Fibroblast of upper back skin (primary cell): ENCODE measurements at regions not wholly inside any gene's neighbourhood (a gene's known extent, or its start where the extent isn't known, plus 50 kb on each side); places are given as distances from the start of the nearest gene placed in this dataset.

ENCODE experiments used
- DNase-seq: peaks from one replicate; pipeline ENCODE4 v3.0.0-alpha.2; 2013

DNA sequence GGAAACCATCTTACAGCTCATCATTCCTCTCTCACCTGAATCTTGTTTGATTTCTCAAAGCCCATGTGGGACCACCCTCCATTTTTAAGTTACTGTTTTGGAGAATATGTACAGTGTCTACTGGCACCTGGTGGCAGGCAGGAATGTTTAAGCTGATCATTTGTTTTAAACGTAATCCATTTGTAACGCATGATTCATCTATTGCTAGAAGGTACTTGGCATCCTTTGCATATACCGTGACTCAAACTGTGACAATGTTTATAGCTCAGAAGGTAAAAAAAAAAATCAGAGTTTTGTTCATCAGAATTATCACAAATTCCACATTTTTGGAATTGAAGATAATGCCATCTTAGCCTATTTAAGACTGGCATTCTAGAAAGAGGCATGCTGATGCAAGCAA is 1007.5 kb upstream of the EEF2KMT start:
- peak; percentile 18 for DNase-seq

DNA sequence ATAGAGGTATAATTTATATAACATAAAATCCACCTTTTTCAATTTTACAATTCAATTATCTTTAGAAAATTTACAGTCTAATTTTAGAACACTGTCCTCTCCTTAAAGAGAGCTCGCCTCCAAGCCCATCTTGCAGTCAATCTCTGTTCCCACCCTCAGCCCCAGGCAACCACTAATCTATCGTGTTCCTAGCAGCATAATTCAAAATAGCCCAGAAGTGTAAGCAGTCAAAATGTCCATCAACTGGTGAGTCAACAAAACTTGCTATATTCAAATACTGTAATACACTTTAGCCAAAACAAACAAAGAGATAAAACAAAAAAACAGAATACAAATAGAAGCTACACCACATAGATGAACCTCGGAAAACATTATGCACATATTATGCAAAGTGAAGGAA is 1006.8 kb upstream of the EEF2KMT start:
- no peak for DNase-seq

DNA sequence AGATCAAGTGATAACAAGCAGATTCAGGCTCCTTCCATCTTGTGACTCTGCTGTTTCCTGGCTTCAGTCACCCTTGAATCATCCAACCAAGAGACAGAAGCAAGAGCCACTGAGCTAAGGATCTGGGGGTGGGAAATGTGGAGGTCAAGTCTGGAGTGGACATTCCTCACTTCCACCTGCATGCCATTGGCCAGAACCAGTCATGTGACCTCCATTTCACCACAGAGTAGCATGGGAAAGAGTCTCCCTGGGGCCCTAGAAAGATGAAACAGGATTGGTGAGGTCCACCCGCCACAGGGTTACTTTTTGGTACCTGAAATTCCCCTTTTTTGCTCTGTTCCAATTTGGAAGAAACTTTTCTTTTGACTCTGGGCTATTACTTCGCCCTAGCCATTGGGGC is 1006.0 kb upstream of the EEF2KMT start:
- no peak for DNase-seq

DNA sequence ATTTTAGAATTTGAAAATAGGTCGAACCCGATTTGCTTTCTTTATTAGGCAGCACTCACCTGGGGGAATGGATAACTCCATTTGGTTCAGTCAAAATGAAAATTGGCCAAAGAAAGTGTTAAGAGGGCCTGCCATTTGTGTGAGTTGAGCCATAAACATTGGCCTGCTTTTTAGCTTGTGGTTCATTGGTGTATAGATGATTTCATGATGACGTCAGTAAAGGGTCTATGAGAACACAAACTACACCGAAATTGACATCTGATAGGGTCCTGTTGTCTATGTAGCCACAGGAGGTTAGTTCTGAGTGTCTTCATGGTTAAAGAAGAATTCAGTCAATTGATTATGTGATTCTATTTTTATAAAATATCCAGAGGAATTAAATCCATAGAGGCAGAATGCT is 1001.5 kb upstream of the EEF2KMT start:
- no peak for DNase-seq

DNA sequence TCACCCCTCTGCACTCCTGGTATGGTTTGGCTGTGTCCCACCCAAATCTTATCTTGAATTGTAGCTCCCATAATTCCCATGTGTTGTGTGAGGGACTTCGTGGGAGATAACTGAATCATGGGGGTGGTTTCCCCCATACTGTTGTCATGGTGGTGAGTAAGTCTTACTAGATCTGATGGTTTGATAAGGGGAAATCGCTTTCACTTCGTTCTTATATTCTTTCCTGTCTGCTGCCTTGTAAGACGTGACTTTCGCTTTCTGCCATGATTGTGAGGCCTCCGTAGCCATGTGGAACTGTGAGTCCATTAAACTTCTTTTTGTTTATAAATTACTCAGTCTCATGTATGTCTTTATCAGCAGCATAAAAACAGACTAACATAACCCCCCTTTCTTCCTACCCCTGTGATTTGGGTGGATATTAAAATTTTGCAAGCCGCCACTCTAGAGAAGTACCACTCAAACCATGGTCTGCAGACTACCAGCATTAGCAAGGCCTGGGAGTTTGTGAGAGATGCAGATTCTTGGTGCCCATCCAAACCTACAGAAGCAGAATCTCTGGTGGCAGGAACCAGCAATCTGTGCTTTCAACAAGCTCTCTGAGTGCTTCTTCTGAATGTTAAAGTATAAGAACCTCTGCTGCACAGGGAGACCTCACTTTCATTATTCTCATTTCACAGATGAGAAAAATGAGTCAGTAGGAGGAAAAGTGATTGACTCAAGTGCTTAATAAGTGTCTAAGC is 999.5 kb upstream of the EEF2KMT start:
- DNase-seq = no peak

DNA sequence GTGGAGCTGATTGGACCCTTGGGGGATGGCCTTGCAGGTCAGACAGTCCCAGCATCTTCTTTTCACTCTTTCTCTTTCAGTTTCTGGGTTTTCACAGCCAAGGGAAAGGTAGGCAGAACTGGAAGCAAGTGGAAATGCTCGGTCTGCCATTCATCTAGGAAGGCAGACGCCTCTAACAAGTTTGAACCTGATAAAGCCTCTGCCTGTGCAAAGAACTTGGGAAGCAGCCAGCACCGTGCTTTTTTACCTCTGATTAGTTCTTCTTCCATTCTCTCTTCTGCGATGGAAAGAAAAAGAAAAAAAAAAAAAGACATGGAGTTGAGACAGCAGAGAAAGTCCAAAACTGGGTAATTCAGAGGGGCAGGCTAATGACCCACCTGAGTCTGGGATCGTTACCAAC is 997.8 kb upstream of the EEF2KMT start:
- DNase-seq = no peak

DNA sequence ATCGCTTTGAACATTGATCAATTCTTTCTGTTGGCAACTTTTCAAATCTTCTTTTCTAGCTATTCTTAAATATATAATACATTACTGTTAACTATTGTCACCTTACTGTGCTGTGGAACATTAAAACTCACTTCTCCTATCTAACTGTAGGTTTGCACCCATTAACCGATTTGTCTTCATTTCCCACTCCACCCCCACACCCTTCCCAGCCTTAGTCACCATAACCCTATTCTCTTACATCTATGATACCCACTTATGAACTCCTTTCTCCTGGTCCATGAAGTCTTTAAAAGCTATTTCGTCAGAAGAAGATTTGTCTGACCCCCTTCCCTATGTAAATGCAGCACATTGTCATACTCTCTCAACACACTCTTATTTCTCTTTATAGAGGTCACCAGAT is 993.4 kb upstream of the EEF2KMT start:
- DNase-seq = no peak

DNA sequence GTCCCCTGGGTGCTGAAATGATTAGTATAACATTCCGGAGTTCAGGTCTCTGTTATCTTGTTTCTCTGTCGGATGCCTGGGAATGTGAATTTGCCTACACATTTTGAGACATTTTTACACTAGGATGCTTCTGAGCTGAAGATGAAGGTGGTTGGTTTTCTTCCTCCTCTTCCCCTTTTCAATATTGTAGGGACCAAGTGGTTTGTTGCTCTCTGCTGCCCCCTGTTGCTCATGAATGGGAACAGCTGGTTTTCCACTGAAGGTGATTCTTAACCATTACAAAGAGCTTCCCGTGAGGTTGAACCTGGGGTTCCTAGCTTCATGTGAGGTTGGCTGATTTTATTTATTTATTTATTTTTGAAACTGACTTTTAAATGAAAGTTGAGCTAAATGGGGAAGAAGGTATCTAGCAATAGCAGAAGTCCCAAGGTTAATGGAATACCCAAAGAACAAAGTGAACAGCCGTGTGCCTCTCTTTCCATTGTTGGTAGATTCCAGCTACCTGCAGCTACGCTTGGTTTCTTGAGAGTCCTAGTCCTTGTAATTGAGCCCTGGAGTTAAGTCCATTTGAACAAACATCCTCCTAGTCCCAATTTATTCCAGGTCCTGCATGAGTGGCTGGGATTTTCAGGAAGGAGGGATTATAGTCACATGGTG is 983.9 kb upstream of the EEF2KMT start:
- peak; percentile 2 for DNase-seq

DNA sequence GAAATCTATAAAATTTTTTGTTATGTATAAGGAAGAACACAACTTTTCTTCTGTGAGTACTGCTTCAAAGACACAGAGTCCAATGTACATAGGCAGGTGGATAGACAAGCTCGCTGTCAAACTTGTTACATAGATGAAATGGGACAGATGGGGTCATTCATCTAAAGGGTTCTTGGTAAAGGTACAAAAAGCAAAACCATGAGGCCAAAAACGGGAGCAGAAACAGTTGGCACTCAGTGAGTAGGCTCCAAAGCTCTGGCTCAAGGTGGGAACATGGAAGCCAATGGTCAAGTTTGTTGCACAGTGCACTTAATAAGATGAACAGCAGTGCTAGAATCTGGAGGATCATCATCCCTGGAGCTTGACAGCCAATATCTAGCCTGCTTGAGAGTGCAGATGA is 979.0 kb upstream of the EEF2KMT start:
- no peak for DNase-seq

DNA sequence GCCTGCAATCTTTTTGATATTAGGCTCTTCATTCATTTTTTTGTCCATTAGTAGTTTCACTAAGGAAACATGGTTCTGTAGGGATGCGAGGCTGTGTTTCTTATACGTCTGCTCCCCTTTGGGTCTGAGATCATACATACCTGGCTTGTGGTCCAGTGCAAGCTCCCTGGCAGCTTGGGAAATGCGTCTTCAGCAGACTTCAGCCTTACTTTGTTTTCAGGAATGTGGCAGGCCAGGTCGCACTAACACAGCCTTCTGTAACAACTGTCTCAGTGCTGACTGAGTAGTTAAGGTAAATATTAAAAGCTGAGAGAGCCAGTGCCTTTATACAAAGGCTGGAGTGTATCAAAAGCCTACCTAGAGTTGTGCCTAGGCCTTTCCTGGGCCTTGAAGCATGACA is 970.5 kb upstream of the EEF2KMT start:
- DNase-seq = no peak

DNA sequence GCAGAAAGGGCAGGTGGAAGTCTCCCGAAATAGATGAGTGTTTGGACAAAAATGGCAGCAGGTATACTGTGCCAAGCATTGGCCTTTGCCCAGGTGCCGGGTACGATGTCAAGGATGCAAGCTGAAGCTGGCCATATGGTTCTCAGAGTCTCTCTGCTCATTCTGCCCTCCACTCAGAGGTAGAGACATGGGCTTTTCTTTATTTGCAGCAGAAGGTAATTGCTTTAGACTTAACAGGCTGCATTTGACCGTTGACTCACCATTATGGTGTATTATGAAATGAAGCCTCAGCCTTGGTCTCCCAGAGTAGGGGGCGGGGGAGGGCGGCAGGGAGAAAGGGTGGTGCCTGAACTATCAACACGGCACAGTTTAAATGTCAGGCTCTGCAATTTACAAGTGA is 969.1 kb upstream of the EEF2KMT start:
- no peak for DNase-seq

DNA sequence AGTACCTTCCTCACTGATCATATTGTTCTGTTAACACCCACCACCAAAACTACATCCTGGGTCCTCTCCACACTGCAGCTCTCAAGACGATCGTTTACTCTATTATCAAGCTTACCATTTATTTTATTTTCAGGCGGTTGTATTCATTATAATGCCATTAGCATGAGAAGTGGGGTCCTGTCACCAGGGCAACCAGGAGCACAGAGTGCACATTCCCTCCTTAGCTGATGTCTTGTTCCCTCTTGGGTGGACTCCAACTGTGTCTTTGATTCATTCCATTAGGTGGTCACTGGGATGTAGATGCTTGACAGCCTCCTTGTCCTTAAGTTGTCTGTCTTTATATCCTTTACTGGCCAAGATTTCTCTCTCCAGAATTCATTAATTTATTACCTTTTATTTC is 965.9 kb upstream of the EEF2KMT start:
- DNase-seq = no peak

DNA sequence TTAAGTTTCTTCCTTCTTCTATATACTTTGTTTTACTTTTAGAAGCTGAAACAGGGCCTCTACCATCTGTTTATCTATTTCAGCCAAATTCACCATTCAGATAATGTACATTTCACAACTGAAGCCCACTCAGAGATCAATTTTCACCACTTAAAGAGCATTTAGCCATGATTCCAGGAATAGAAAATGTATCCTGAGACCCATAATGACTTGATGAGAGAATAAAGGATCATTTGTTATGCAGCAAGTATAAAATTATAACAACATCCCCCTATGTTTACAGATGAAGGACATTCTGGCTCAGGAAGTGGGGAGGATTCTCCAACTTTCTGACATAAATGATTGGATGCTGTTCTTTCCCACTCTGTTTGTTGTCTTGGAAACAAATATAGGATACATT is 962.1 kb upstream of the EEF2KMT start:
- no peak for DNase-seq

DNA sequence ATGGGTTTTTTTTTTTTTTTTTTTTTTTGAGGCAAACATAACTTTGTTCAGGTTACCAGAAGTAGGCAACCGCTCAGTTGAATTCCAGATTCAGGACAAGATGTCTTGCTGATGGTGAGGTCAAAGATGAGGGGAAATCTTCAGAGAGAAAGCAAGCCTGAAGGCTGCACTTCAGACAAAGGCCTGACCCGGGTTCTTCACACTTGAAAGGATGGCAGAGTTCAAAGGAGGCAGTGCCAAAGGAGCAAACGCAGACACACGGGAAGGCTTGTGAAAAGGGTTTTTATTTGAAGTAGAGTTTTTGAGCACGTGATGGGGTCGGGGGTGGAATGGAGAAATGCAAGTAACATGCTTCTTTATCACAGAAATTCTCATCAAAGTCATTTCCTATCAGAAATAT is 960.2 kb upstream of the EEF2KMT start:
- DNase-seq = no peak

DNA sequence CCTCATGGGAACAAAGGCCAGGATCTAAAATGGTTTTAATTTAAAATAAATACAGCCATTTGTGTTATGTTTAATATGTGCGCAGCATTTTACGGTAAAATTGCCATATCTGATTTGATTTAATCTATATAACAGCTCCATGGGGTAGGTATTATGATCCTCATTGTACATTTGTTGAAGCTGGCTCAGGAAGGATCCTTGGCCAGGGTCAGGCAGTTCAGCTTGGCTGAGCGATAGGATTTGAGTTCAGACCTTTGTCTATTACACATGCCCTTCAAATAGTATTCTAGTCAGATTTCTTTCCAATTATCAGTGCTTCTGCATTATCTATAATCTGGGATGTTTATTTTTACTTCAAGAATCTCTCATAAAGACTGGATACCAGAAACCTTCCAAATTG is 950.4 kb upstream of the EEF2KMT start:
- DNase-seq = no peak

DNA sequence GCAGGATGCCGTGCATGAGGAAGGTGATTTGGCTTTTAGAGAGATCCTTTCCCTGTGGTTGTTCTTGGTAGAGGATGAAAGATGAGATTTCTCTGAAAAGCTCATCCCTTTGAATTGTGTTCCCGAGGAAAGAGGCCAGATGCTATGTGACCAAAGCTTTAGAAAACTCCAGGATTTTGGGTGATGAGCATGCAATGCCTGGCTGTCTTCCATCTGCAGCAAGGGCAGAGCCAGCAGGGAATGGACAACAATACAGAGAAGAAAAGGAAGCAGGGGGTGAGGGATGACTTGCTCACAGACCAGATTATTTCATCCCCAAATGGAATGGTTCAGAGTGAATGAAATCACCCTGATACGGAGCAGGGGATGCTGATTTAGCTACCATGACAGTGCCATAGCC is 949.7 kb upstream of the EEF2KMT start:
- DNase-seq = no peak

DNA sequence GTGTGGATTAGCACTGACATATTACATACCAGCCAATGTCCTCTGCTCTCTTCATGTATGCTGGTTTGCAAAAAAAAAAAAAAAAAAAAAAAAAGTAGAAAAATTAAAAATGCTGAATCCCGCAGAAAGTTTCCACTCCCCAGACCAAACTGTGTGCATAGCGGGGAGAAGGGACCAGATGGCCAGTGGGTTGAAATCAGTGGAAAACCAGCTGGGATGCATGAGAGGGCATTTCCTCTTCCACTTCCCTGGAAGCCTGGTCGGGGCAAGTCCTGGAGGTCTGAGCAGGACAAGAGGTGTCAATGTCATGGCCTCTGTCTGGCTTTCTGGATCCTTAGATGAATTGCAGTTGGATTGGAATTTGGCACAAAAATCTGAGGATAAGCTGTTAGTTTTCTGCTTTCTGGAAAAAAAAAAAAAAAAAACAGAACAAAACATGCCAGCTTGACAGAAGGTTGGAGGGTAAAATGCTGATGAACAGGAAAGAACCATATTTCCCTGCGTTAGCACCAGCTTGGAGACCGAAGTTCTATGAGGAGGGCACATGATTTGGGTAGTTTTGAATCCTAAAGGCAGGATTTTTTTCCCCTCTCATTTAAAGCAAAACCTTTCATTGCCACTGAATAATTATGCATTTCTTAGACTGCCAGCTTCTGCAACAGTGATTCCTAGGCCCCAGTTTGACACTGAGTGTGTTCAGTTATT is 941.5 kb upstream of the EEF2KMT start:
- no peak for DNase-seq

DNA sequence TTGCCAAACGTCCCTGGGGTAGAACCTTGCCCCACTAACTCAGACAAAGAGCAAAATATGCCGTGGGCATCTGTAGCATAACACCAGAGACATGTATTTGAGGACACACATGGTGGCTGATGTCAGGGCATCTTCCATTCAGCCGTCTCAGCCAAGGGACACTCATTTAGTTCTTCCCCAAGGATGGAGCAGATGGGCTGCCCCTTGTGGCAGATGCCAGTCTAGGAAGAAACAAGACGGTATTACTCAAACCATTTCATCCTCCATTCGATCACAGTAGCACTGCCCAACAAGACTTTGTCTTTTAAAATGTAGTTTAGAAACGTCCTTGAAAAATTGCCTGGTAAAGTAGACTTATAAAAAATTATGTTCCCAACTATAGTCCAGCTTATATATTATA is 937.6 kb upstream of the EEF2KMT start:
- no peak for DNase-seq

DNA sequence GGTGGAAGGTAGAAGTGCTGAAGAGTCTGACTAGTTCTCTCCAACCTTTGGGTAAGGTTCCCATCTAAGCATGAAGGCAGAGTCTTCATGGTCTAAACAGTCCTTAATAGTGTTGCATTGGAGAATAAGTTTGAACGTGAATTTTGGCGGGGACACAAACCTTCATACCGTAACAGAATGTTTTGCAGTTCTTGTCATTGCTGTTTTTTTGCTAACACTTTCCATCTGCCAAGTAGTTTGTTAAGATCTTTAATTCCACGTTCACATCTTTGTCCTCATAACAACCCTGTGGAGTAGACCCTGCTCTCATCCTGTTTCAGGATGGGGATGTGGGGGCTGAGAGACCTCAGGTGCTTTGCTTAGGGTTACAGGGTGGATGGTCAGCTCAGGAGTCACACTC is 936.9 kb upstream of the EEF2KMT start:
- DNase-seq = no peak

DNA sequence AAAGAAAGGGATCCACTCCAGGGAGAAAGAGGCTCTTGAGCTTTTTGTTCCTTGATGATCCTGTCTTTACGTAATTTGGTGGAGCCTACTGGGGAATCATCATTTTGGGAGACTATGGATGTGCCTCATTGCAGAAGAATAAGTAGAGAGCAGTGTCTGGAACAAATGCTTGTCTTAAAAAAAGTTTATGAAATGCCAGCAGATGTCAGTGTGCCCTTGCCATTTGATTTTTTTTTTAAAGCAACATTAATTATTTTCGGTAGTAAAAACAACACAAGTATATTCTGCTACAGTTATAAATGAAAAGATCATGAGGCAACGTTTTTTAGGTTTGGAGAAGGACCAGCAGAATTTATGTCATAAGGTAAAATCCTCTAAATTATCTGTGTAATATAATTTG is 934.8 kb upstream of the EEF2KMT start:
- no peak for DNase-seq

DNA sequence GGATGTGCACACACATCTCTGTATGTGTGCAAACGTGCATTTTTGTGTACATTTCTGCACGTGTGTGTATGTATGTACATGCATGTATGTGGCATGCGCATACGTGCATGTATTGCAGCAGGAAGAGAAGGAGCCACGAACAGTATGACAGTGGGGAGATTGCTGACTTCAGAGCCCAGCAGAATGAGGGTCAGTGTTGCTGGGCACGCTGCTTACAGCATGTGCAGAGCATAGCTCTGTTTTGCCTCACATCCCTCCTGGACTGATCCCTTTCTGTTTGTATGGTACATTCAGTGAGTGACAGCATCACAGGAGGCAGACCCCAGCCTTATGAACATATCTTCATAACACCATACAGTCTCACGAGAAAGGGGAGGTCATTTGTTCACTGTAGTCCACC is 934.0 kb upstream of the EEF2KMT start:
- DNase-seq = no peak

DNA sequence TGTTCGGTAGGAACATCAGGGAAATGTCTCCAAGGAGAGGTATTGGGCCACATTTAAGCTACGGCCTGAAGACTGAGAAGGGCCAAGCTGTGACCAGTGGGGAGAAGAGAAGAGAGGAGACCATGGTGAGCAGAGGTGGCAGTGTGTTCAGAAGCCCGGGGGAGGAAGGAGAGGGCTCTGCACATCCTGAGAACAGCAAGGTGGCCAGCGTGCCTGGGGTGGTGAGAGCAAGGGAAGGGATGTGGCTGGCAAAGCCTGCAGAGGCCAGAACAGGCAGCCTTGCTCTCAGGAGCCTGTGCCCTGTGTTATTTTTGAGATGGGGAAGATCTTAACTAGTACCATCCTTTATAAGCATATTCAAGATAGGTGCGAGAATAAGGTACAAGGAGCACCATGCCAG is 933.5 kb upstream of the EEF2KMT start:
- DNase-seq = no peak

DNA sequence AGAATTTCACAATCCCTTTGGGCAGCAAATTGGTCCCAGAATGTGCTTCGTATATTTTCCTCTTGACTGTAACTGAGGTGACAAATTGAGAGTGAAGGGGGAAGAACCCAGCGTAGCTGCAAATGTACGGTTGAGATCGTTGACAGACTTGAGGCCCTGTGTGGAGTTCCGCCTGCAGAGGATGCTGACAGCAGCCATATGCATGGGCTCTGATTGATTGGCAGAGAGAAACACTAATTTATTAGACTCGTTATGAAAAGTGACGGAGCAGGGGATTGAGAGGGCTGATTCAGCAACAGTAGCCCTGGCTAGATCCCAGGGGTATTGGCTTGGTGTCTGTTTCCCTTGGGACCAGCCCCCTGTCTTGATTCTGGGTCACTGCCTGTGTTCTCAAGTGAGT is 930.1 kb upstream of the EEF2KMT start:
- no peak for DNase-seq

DNA sequence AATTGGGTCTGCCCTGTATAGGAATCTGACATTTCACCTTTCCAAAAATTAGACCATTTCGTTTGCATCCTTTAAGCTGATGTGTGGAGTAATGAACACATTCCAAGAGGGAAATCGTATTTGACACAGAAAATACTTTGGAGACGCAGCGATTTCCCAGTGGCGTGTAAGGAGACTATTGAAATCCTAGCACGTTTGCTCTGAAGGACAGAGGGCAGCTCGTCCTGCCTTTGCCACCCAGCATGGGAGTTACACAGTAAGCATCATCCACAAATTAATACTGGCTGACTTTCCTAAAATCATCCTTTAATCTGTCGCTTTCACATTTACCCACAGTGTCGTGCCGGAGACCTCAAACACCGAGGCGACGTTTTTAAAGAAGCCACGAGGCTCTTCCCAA is 925.9 kb upstream of the EEF2KMT start:
- no peak for DNase-seq
